IMR-90 (cell line): ENCODE measurements at regions not wholly inside any gene's neighbourhood (a gene's known extent, or its start where the extent isn't known, plus 50 kb on each side); places are given as distances from the start of the nearest gene placed in this dataset.

ENCODE experiments used
- ATAC-seq: fragments of 200-7000 bp; cut with Tn5 transposase; 2 replicates; pipeline ENCODE4 v1.9.1; 2020; ENCODE audit warnings: low read depth, mild to moderate bottlenecking, moderate library complexity
- BruUV-seq: library from RNA; stranded (reverse); fragments of 400-500 nt; replicated peaks from 2 replicates; lab custom pipeline; 2021; lab: Mats Ljungman, UMichigan
- CTCF ChIA-PET: fragments of 300-600 bp; formaldehyde crosslinking; extraction: SDS; loops from one replicate; lab custom pipeline; 2021; ENCODE audit warnings: antibody characterized with exemption; lab: Yijun Ruan, JAX
- POLR2A ChIA-PET: fragments of 300-600 bp; sonication (Branson Sonifier 250); formaldehyde crosslinking; loops from one replicate; lab custom pipeline; 2022; ENCODE audit warnings: antibody characterized with exemption; ENCODE audit not compliant: unreplicated experiment; lab: Charles Lee
- DNase-seq: peaks from one replicate; pipeline ENCODE4 v3.0.0; 2013
- H2AFZ ChIP-seq: replicated peaks from 2 replicates; pipeline ENCODE3; 2013; ENCODE audit warnings: low read length, mild to moderate bottlenecking; ENCODE audit not compliant: poor library complexity
- H2AK5ac ChIP-seq: 2 replicates; pipeline ENCODE4 v1.6.1; 2013; ENCODE audit warnings: low read depth, low read length, inconsistent platforms
- H2AK9ac ChIP-seq: replicated peaks from 2 replicates; pipeline ENCODE3; 2013; ENCODE audit warnings: mild to moderate bottlenecking, low read depth, low read length, moderate library complexity; ENCODE audit not compliant: poor library complexity
- H2BK120ac ChIP-seq: 2 replicates; pipeline ENCODE4 v1.6.1; 2013; ENCODE audit warnings: low read depth, low read length, inconsistent platforms
- H2BK15ac ChIP-seq: 3 replicates; pipeline ENCODE4 v1.6.1; 2013; ENCODE audit warnings: low read depth, low read length, inconsistent platforms
- H2BK20ac ChIP-seq: 2 replicates; pipeline ENCODE4 v1.6.1; 2013; ENCODE audit warnings: low read depth, mild to moderate bottlenecking, inconsistent platforms, low read length, moderate library complexity
- H2BK5ac ChIP-seq: 2 replicates; pipeline ENCODE4 v1.6.1; 2013; ENCODE audit warnings: mild to moderate bottlenecking, low read depth, low read length, inconsistent platforms; ENCODE audit not compliant: poor library complexity, severe bottlenecking
- H3K14ac ChIP-seq: replicated peaks from 2 replicates; pipeline ENCODE4 v1.6.1; 2013; ENCODE audit warnings: low read depth, low read length, inconsistent platforms
- H3K18ac ChIP-seq: 2 replicates; pipeline ENCODE4 v1.6.1; 2013; ENCODE audit warnings: low read depth, low read length, control low read depth
- H3K23ac ChIP-seq: 2 replicates; pipeline ENCODE4 v1.6.1; 2013; ENCODE audit warnings: low read depth, low read length, inconsistent platforms
- H3K27ac ChIP-seq: 2 replicates; pipeline ENCODE4 v1.5.1; 2013; ENCODE audit warnings: mild to moderate bottlenecking, control low read depth, low read length; ENCODE audit not compliant: insufficient read depth
- H3K27me3 ChIP-seq: 2 replicates; pipeline ENCODE4 v1.6.1; 2013; ENCODE audit warnings: low read length; ENCODE audit not compliant: control insufficient read depth, insufficient read depth
- H3K36me3 ChIP-seq: 2 replicates; pipeline ENCODE4 v1.6.1; 2013; ENCODE audit warnings: low read length, mixed read lengths; ENCODE audit not compliant: control insufficient read depth, insufficient read depth
- H3K4ac ChIP-seq: 2 replicates; pipeline ENCODE4 v1.6.1; 2013; ENCODE audit warnings: low read depth, low read length, inconsistent platforms
- H3K4me1 ChIP-seq: 2 replicates; pipeline ENCODE4 v1.6.1; 2013; ENCODE audit warnings: low read length, mixed read lengths; ENCODE audit not compliant: control insufficient read depth, insufficient read depth
- H3K4me2 ChIP-seq: 2 replicates; pipeline ENCODE4 v1.6.1; 2013; ENCODE audit warnings: low read depth, mild to moderate bottlenecking, control low read depth, low read length, moderate library complexity
- H3K4me3 ChIP-seq: 2 replicates; pipeline ENCODE4 v1.5.1; 2013; ENCODE audit warnings: low read depth, mild to moderate bottlenecking, control low read depth, low read length, moderate library complexity; ENCODE audit not compliant: insufficient read depth
- H3K56ac ChIP-seq: 2 replicates; pipeline ENCODE4 v1.6.1; 2013; ENCODE audit warnings: low read length, inconsistent platforms; ENCODE audit not compliant: insufficient read depth; ENCODE audit errors: extremely low read depth
- H3K79me1 ChIP-seq, 2 experiments: 2 replicates each; pipeline ENCODE4 v1.6.1; 2013; ENCODE audit warnings: low read length in 2 of 2, inconsistent platforms in 1 of 2, low read depth in 1 of 2
- H3K9ac ChIP-seq: 2 replicates; pipeline ENCODE4 v1.6.1; 2013; ENCODE audit warnings: low read depth, low read length, control low read depth
- H3K9me1 ChIP-seq: 2 replicates; pipeline ENCODE4 v1.6.1; 2013; ENCODE audit warnings: low read length, inconsistent platforms; ENCODE audit not compliant: insufficient read depth
- H3K9me3 ChIP-seq: 2 replicates; pipeline ENCODE4 v1.6.1; 2013; ENCODE audit warnings: low read length; ENCODE audit not compliant: control insufficient read depth, insufficient read depth
- H4K20me1 ChIP-seq: 2 replicates; pipeline ENCODE4 v1.6.1; 2013; ENCODE audit warnings: low read length, inconsistent platforms; ENCODE audit not compliant: insufficient read depth
- H4K5ac ChIP-seq: 2 replicates; pipeline ENCODE4 v1.6.1; 2013; ENCODE audit warnings: mild to moderate bottlenecking, low read depth, low read length, control low read depth
- H4K8ac ChIP-seq, 2 experiments: 2 replicates each; pipeline ENCODE4 v1.6.1; 2013; ENCODE audit warnings: low read depth in 2 of 2, low read length in 2 of 2, control low read depth in 1 of 2, inconsistent platforms in 1 of 2
- H4K91ac ChIP-seq: 2 replicates; pipeline ENCODE4 v1.6.1; 2013; ENCODE audit warnings: low read depth, low read length, inconsistent platforms; ENCODE audit not compliant: insufficient read depth
- BHLHE40 ChIP-seq: fragments of 150-350 bp; IDR thresholded peaks from 2 replicates; pipeline ENCODE4 v1.6.1; 2016; ENCODE audit warnings: mild to moderate bottlenecking, low read depth, low read length
- CEBPB ChIP-seq: IDR thresholded peaks from 2 replicates; pipeline ENCODE4 v1.6.1; 2012; ENCODE audit warnings: low read depth, low read length, improper control_type of control experiment
- CHD1 ChIP-seq: IDR thresholded peaks from 2 replicates; pipeline ENCODE4 v1.6.1; 2012; ENCODE audit warnings: low read depth, low read length, improper control_type of control experiment
- FOS ChIP-seq: fragments of 150-350 bp; IDR thresholded peaks from 2 replicates; pipeline ENCODE4 v1.6.1; 2016; ENCODE audit warnings: low read depth, low read length
- MAFK ChIP-seq: IDR thresholded peaks from 2 replicates; pipeline ENCODE4 v1.6.1; 2012; ENCODE audit warnings: low read depth, low read length, improper control_type of control experiment
- NFE2L2 ChIP-seq: fragments of 150-350 bp; IDR thresholded peaks from 2 replicates; pipeline ENCODE4 v1.6.1; 2016; ENCODE audit warnings: low read depth, mild to moderate bottlenecking, low read length
- POLR2A ChIP-seq: IDR thresholded peaks from 2 replicates; pipeline ENCODE4 v1.6.1; 2012; ENCODE audit warnings: mild to moderate bottlenecking, low read depth, low read length
- RFX5 ChIP-seq: IDR thresholded peaks from 2 replicates; pipeline ENCODE4 v1.8.0; 2012; ENCODE audit warnings: low read depth, mild to moderate bottlenecking, low read length, moderate library complexity
- SMC3 ChIP-seq: fragments of 150-350 bp; IDR thresholded peaks from 2 replicates; pipeline ENCODE4 v1.6.1; 2016; ENCODE audit warnings: low read depth, mild to moderate bottlenecking, antibody characterized with exemption, low read length, moderate library complexity
- WGBS, 2 experiments: methylation state at CpG; one replicate each; pipeline versions ENCODE4 v1.1.5 to v1.1.7; 2013; ENCODE audit warnings: missing lambda C conversion rate in 2 of 2; ENCODE audit not compliant: insufficient read length in 1 of 2; ENCODE audit errors: extremely low coverage in 2 of 2; 5-methylcytosine and 5-hydroxymethylcytosine counted together
- dilution Hi-C: fragments of 300-500 bp; cut with HindIII; formaldehyde crosslinking; loops from one replicate; pipeline ENCODE4 v1.14.3; 2018; ENCODE audit warnings: low sequenced_read_pairs; ENCODE audit not compliant: unreplicated experiment
- in situ Hi-C: fragments of 300-500 bp; cut with MboI; formaldehyde crosslinking; loops from 3 replicates; pipeline ENCODE4 v1.14.3; 2019; ENCODE audit warnings: low sequenced_read_pairs, inconsistent platforms, mixed read lengths
- intact Hi-C: fragments of 100-400 bp; cut with micrococcal nuclease; formaldehyde crosslinking; loops from 2 replicates; pipeline ENCODE4 v1.10.0; 2022
- TF ChIP-seq, protein P1 (sequence below): fragments of 150-350 bp; IDR thresholded peaks from 2 replicates; pipeline ENCODE4 v1.6.1; 2017; ENCODE audit warnings: mild to moderate bottlenecking, antibody characterized with exemption, low read length, low read depth
- TF ChIP-seq, protein P2 (sequence below): fragments of 150-350 bp; IDR thresholded peaks from 2 replicates; pipeline ENCODE4 v1.6.1; 2016; ENCODE audit warnings: low read depth, mild to moderate bottlenecking, low read length, moderate library complexity, borderline replicate concordance
- TF ChIP-seq, protein P3 (sequence below): conservative IDR thresholded peaks from 2 replicates; pipeline ENCODE4 v1.5.1; 2012; ENCODE audit warnings: mild to moderate bottlenecking, low read depth, low read length, improper control_type of control experiment

DNA sequence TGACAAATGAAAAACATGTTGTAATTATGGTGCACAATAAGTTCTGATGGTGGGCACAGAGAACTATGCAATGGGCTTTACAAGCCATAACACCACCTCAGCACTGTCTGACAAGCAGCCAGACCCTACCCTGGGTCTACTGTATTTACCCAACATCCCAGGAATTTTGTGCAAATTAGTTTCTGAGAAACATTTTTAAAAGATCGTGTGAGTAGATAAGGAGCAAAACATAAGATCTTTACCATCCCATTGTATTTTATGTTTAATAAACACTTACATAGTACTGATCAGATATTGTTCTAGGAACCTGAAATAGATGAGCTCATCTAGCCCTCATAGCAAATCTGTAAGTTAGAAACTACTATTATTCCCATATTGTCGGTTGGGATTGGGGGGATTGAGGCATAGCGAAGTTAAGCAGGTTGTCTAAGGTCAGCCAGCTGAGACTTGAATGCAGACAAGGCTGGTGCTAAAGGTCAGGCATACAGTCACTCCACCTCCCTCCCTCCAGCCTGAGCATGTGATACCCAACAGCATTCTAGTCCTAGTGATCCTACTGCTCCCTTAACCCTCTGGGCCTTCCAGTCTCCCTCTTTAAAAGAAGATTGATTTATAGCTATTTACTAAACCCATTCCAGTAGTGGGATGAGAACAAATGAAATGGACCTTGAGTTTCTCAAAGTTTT lies 67.4 kb upstream of the STAM2 start:
- H2AK9ac ChIP-seq = no peak overlapping the region
- ChIA-PET CTCF (no interaction called here), POLR2A (no interaction called here)
- no peak overlapping the region for H3K23ac ChIP-seq
- WGBS, 2 experiments = no CpG with 5 or more reads among the region's 3 CpGs
- H2BK5ac ChIP-seq = no peak overlapping the region
- H3K14ac ChIP-seq = no peak overlapping the region
- no peak overlapping the region for H4K91ac ChIP-seq
- dilution Hi-C loops = no loop called here
- no peak overlapping the region for H2BK15ac ChIP-seq
- H3K4me3 ChIP-seq = no peak overlapping the region
- no peak overlapping the region for H3K4ac ChIP-seq
- peaks cover 4% of the 10 kb centered on the region for H3K9me3 ChIP-seq
- H2AK5ac ChIP-seq = no peak overlapping the region
- DNase-seq (no peak), ATAC-seq (no peak)
- no peaks in the 10 kb centered on the region for H3K36me3 ChIP-seq
- no peak overlapping the region for H2BK20ac ChIP-seq
- H3K4me1 ChIP-seq = 0 out of 2 replicates have a peak, but pooled peaks cover 1% of the 10 kb centered on the region
- H3K9ac ChIP-seq = no peak overlapping the region
- no peaks in the 10 kb centered on the region for H3K79me1 ChIP-seq
- H4K8ac ChIP-seq = no peak overlapping the region
- in situ Hi-C loops = no loop called here
- no TSS peak for BruUV-seq
- H3K56ac ChIP-seq = no peak overlapping the region
- TF ChIP-seq, protein P1, sequence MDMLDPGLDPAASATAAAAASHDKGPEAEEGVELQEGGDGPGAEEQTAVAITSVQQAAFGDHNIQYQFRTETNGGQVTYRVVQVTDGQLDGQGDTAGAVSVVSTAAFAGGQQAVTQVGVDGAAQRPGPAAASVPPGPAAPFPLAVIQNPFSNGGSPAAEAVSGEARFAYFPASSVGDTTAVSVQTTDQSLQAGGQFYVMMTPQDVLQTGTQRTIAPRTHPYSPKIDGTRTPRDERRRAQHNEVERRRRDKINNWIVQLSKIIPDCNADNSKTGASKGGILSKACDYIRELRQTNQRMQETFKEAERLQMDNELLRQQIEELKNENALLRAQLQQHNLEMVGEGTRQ = no peak
- TF ChIP-seq, protein P2, sequence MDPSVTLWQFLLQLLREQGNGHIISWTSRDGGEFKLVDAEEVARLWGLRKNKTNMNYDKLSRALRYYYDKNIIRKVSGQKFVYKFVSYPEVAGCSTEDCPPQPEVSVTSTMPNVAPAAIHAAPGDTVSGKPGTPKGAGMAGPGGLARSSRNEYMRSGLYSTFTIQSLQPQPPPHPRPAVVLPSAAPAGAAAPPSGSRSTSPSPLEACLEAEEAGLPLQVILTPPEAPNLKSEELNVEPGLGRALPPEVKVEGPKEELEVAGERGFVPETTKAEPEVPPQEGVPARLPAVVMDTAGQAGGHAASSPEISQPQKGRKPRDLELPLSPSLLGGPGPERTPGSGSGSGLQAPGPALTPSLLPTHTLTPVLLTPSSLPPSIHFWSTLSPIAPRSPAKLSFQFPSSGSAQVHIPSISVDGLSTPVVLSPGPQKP = no peak
- TF ChIP-seq, protein P3, sequence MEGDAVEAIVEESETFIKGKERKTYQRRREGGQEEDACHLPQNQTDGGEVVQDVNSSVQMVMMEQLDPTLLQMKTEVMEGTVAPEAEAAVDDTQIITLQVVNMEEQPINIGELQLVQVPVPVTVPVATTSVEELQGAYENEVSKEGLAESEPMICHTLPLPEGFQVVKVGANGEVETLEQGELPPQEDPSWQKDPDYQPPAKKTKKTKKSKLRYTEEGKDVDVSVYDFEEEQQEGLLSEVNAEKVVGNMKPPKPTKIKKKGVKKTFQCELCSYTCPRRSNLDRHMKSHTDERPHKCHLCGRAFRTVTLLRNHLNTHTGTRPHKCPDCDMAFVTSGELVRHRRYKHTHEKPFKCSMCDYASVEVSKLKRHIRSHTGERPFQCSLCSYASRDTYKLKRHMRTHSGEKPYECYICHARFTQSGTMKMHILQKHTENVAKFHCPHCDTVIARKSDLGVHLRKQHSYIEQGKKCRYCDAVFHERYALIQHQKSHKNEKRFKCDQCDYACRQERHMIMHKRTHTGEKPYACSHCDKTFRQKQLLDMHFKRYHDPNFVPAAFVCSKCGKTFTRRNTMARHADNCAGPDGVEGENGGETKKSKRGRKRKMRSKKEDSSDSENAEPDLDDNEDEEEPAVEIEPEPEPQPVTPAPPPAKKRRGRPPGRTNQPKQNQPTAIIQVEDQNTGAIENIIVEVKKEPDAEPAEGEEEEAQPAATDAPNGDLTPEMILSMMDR = no peak
- TF ChIP-seq MAFK = no peak
- no peak for TF ChIP-seq NFE2L2
- no peak for TF ChIP-seq BHLHE40
- TF ChIP-seq FOS = no peak
- TF ChIP-seq SMC3 = no peak
- no peak for TF ChIP-seq CEBPB
- no peak for TF ChIP-seq CHD1
- TF ChIP-seq POLR2A = no peak
- no peak for TF ChIP-seq RFX5
- no peak overlapping the region for H3K27ac ChIP-seq
- no peaks in the 10 kb centered on the region for H4K20me1 ChIP-seq
- H3K27me3 ChIP-seq = no peaks in the 10 kb centered on the region
- no peak overlapping the region for H4K5ac ChIP-seq
- H2BK120ac ChIP-seq = no peak overlapping the region
- intact Hi-C loops = no loop called here
- no peaks in the 10 kb centered on the region; the same call in 1 of the 2 replicates for H3K9me1 ChIP-seq
- no peak overlapping the region for H3K18ac ChIP-seq
- no peak overlapping the region for H3K4me2 ChIP-seq
- H2AFZ ChIP-seq = no peak overlapping the region
